RCC 7860 (cell line): ENCODE measurements at regions not wholly inside any gene's neighbourhood (a gene's known extent, or its start where the extent isn't known, plus 50 kb on each side); places are given as distances from the start of the nearest gene placed in this dataset.

Experiments
- DNase-seq: peaks from one replicate; pipeline ENCODE4 v3.0.0-alpha.2; 2015; ENCODE audit warnings: low spot score
- FAIRE-seq: peaks from 2 replicates; lab custom pipeline; 2012; peaks lifted over from hg19 to GRCh38; lab: Jason Lieb, UNC

DNA sequence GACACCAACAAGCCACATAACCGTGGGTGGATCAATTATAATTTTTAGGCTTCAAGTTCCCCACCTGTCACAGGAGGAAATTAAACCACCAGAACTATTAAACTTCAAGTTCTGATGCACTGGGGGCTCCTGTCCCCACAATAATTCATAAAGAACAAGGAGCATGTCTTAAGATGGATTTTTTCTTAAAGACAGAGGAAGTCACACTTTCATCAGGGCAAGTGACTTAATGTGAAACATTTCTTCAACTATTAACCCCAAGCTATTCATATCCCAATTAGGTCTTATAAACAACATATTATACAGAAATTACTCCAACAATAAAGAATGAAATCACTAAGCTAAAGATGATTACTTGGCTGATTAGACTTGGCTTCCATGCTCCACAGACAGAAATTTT, 292.5 kb downstream of the ETAA1 start:
- FAIRE-seq: no peak
- no peak for DNase-seq

DNA sequence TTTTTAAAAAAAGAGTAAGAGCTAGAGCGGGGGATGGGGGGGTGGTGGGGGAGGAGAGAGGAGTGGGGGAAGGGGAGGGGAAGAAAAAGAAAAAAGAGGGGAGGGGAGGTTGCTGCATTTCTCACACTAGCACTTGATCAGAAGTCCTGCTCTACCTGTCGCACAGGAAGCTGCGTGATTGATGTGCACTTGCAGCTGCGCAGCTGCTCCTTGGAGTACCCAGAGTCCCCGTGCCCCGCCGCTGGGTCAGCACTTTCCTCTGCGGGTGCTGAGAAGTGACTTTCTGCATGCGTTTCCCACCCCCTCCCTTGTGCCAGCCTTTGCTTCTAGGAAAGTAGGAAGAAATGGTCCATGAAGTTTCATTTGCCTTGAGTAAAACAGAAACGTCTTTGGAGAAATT, 297.3 kb downstream of the ETAA1 start:
- DNase-seq: no peak
- no peak for FAIRE-seq

DNA sequence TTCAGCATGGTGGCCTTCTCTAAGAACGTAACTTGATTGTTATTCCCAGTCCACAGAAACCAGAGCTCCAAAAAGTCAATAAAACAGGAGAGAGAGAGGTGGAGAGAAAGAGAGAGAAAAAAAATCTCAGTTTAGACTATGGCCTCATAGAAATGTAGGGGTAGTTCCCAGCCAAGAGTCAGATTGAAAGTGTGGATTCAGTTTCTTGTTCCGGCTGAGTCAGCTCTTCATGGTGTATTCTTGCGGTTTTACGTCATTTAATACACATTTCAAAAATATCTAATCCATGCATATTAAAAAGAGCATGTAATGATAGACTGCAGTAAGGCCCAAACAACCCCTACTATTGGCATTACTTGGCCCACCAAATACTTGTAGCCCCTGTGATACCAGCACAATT, 303.9 kb downstream of the ETAA1 start:
- DNase-seq (no peak), FAIRE-seq (no peak)

DNA sequence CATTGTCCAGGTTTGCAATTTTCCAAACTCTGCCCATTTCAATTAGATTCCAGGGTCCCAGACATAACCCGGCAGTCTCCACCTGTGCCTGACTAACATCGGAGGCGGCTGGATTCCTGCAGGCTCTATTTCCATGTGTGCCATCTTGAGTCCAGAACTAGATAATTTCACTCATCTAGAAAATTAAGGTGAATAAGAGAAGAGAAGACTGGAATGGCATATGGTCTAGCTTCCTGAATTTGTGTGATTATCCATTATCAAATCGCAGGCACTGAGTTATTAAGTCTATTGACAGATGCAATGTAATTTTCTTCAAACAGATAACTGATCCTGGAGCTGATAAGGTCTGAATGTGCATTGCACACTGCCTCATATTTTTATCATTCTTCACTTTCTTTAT, 305.2 kb downstream of the ETAA1 start:
- FAIRE-seq (no peak), DNase-seq (no peak)

DNA sequence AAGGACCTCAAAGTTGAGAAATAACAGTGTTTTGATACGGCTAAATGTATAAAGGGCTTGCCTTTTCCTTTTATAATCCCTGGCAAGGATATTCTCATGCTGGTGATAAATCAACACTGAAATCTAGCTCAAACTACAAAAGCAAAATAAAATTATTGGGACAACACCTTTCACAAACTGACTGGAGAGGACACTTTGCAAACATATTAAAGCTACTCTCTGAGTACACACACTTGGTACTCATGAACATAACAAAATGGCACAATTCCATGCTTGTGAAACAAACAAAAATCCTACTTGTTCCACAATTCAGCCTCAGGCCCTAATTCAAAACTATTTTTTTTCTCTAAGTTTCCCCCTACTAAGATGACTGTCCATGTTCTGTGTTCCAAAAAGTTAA, 305.8 kb downstream of the ETAA1 start:
- DNase-seq (no peak), FAIRE-seq (no peak)

DNA sequence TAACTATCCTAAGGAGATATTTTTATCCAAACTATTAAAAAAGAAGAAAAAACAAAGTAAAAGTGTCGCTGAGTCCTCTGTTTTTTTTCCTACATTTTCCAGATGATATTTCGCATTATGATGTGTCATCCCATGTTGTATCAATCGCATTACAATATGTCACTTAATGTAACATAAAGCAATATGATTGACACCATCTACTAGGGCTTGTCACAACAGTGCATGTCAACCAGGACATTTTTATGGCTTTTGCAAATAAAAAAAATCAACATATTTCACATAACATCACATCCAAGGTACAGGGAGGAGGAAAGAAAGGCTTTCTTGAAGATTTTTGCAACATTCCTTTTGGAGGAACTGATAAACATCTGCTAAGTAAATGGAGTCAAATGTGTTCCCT, 308.9 kb downstream of the ETAA1 start:
- no peak for DNase-seq
- no peak for FAIRE-seq

DNA sequence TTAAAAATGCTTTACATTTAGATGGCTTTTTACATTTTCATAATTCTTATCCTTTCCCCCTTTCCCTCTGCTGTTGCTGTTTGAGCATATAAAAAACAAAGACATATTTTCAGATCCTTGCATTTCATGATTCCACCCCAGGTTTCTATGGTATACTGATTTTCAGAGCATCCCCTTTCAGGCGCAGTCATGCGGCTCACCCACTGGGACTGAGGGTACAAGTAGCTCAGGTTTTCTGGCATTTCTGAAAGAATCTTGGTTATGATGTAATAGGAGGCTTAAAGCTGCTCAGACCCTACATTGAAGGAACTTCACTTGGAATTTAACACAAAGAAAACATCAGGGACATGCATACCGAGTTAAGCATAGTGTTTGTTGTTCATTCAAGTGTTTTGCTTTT, 310.8 kb downstream of the ETAA1 start:
- no peak for FAIRE-seq
- no peak for DNase-seq

DNA sequence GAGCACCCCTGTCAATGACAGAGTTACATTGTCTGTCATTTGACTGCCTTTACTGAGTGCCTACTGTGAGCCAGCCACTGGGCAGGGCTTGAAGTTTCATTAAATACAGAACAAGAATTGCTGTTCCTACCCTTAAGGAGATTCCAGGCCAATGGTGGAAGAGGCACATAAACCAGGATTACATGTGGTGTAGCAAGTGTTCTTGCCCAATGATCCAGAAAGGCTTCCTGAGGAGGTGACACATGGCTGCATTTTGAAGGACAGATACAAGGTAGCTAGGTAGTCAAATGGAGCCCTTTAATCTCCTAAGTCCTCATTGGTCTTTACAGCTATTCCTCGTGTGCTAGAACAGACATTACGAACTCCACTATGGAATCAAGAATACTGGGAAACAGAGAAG, 312.7 kb downstream of the ETAA1 start:
- no peak for DNase-seq
- FAIRE-seq: no peak

DNA sequence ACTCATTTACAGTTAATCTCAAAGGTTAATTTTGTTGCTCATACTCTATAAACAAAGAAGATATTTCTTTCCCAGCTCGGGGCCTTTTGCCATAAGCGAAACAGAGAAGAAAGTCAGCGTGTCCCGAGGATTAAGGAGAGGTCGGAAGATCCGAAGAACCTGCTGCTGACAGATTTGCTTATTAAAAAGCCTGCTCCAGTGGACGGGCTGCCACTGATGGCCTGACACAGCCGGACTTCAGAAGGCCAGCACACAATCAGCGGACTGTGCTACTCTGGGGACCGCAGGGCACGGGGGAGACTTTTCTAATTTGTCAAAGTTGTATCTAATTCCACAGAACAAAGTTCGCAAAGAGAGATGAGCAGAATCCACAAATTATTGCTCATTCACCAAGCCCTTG, 315.4 kb downstream of the ETAA1 start:
- DNase-seq (no peak), FAIRE-seq (no peak)

DNA sequence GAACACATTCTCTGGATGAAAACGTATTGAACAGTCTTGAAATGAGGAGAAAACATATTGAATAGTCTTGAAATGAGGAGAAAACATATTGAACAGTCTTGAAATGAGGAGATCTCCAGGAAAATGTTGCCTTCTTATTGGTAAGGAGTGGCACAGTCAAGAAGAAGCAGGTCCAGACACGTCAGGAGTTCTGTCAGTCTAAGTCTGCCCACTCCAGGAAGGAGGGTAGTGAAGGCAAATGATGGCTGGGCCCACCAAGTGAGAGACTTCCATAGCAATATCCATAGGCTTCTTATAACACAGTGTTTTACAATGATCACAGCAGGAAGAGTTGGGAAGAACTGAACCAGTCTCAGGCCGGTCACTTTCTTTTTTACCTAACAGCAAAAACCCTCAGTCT, 316.2 kb downstream of the ETAA1 start:
- FAIRE-seq (no peak), DNase-seq (no peak)

DNA sequence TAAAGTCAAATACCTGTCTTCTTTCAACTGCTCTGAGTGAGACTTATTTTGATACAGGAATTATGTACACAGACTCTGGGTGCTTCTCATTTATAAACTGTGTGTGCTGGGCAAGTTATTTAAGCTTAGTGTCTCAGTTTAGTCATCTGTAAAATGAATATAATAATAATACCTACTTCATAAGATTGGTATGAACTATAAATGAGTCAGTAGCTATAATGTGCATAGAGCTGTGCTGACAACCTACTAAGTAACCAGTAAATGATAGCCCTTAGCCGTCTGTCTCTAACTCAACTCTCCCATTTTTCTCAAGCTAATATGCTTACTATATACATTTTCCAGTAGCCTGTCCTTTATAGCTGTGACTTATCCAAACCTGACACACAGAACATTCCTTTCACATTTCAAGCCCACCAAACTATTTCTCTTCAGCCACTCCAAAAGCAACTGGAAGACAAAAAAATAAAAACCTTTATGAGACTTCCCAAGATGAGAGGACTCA, 319.8 kb downstream of the ETAA1 start:
- FAIRE-seq (no peak), DNase-seq (no peak)

DNA sequence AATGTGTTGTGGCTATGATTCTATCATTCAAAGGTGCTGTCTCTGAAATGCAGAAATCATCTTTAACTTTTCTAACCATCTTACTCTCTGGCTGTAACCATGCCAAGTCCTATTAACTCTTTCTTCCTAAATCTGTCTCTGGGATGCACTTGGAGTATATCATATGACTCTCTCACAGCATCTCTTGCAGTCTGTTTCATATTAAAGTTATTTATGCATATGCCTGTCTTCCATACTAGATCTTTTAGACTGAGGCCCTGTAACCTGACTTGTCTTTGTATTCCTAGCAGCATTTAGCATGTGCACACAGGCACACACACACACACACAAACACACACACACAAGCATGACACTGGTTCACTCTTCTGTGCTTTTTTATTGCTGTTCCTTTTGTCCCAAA, 320.6 kb downstream of the ETAA1 start:
- FAIRE-seq (no peak), DNase-seq (no peak)

DNA sequence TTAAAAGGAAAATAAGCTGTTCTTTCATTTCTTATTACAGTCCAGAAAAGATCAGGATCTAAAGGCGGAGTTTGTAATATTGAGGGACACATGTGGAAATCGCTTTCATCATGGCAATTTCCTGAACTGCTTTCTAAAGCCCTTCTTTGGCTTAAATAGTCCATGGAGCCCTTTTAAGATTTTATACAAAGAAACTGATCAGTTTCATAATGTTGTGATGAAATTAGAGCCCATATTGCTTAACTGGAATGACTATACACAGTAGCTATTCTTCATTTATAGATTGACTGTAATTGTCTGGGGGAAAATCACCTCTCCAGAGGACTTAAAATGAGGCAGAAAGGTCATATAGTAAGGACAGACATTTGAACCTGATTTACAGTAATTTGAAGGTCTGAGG, 322.2 kb downstream of the ETAA1 start:
- FAIRE-seq (no peak), DNase-seq (no peak)

DNA sequence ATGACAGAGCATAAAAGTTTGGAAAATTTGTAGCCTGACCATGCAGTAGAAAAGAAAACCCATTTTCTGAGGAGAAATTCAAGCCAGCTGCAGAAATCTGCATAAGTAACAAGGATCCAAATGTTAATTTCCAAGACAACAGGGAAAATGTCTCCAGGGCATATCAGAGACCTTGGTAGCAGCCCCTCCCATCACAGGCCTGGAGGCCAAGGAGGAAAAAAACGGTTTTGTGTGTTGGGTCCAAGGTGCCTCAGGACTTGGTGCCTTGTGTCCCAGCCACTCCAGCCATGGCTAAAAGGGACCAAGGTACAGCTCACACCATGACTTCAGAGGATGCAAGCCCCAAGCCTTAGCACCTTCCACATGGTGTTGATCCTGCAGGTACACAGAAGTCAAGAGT, 324.4 kb downstream of the ETAA1 start:
- FAIRE-seq (no peak), DNase-seq (no peak)

DNA sequence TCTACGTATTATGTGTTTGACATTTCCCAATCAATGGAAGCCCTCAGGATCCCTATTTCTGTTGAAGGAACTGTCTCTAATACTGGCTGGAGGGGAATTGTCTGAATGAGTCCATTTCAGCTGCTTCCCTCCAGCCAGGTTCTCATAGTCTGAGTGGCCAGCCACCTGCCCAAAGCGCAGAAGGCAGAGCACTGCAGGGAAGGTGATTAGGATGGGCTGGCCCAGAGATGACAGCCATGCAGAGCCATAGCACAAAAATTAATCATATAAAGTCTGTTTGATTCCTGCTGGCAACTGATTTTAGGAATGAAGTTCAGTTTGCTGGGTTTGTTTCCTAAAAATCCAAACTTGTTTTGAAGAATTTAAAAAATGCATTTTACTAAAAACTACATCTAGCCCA, 327.1 kb downstream of the ETAA1 start:
- DNase-seq (no peak), FAIRE-seq (no peak)

DNA sequence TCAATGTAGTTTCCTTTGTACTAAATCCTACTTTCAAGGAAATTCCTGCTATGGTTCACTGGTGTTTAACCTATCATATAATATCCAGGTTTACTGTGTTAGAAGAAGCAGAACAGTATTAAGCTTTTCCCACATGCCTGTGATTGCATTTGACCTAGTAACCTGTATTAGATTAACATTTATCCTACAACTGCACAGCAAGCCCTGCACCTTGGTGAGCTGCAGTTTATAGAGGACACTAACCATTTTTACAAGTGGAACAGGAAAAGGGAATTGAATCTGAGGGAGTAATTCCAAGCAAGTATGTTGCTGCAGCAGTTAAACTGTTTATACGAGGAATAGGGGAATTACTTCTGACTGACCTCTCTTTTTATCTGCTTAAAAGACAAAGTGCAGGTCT, 328.6 kb downstream of the ETAA1 start:
- DNase-seq (no peak), FAIRE-seq (no peak)

DNA sequence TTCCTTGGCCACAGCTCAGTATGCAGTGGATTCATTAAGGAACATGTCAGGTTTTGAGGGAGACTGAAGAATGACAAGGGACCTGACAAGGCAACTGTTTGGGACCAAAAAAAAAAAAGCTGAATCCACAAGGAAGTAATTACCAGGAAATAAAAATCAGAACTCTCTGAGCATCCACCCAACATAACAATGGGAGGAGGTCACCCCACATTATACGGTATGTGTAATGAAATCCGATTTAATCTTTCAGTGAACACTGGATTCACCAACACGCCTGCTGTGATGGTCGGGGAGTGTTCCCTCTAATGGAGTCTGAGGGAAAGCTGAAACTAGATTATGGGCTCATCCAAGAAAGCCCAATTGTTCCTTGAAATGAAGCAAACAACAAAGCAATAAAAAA, 329.3 kb downstream of the ETAA1 start:
- FAIRE-seq: no peak
- DNase-seq: no peak

DNA sequence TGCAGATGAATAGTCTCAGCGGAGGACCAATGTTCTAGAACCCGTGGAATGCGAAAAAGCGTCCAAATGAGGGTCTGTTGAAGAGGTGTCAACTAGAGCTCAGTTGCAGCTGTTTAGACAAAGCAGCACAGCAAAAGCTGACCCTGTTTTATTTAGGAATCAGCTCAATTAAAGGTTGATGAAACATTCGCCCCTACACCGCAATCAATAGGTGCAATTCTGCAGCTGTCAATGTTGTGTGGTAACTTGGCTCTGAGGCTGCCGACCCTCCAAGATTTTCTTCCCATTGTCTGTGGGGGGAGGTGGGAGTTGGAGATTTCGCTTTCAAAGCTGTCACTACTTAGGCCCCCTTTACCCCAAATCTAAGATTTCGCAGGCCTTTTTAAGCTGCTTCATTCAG, 330.0 kb downstream of the ETAA1 start:
- no peak for DNase-seq
- FAIRE-seq: no peak

DNA sequence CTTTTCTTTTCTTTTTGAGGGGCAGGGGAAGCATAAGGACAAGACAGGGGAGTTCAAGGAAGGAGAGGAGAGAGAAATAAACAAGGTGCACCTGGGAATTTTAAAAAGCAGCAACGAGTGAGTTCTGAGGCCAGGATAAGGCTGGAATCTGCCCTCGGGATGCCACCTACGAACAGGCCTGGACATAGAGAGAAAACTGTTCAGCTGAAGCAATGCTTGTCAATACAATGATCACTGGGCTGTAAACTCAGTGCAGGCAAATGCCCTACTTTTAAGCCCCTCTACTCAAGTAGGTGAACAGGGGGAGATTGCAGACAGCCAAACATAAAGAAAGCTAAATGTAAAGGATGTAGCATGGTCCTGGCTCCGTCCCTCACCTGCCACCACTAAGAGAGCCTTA, 330.5 kb downstream of the ETAA1 start:
- no peak for DNase-seq
- no peak for FAIRE-seq

DNA sequence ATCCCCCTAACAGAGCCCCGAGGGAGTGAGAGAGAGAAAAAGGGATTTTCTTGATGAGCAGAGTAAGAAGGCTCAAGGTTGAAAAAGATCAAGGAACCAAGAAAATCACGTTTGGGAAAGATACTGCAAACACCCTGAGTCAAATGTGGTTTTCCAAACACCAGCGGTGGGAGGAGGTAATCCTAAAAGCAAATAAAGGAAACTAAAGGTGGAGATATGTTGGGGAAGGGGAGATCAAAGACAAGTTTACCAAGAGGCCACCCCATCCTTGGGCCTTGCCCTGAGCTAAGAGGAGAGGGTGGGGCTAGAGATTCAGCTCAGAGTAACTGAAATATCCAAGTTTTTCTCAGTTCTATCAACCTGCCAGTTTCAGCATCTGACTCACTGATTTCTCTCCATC, 332.3 kb downstream of the ETAA1 start:
- DNase-seq: no peak
- no peak for FAIRE-seq

DNA sequence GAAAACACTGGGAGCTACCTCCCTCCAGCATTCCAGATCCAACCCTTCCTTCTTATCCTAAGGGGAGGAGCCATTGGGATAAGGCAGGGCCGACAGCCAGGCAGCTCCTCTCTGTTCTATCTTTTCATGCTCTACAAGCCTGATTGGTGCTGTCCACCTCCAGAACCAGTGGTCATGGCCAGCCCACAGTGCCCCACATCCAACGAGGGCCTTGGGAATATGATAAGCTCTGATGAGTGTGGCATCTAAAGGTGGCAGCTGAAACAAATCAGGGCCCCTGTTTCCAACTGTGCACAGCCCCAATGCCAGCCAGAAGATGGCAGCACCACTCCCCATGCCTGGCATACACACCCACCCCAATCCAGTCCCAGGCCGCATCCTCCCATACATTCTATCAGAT, 329.3 kb downstream of the C1D start:
- DNase-seq (peak; percentile 8), FAIRE-seq (no peak)

DNA sequence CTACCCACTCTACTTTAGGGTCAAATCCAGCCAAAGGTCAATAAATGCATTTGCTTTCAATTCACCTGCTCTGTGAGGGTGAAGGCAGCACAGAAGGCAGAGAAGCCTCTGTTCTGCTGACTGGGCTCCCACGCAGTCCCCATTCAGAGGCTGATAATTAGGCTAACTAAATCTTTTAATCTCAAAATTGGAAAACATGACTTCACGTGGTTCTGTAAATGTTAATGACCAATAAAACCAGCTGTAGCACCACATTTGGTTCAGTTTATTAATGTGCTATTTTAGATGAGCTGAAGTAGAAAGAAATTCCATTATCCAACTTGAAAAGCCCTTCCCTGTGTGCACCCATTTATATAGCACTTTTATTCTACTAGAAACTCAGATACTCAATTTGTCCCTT, 310.6 kb downstream of the C1D start:
- DNase-seq: no peak

DNA sequence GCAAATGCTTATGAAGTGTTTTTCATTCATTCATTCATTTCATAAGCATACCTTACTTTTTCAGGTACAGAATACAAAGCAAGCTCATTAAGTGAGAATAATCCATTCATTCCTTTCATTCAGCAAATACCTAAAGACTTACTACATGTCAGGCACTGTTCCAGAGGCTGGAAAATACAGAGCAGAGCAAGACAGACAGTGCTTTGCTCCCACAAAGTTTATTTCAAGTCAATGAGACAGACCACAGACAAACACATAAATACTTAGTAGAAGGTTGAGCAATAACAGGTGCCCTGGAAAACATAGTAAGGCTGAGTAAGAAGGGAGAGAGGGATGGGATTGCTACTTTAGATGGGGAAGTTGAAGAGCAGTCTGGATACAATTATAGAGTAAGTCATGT, 309.8 kb downstream of the C1D start:
- no peak for DNase-seq
- no peak for FAIRE-seq

More for the DNA sequence above, 310.6 kb downstream of the C1D start:
- FAIRE-seq: no peak
